GM19452 (cell line): ENCODE measurements at regions not wholly inside any gene's neighbourhood (a gene's known extent, or its start where the extent isn't known, plus 50 kb on each side); places are given as distances from the start of the nearest gene placed in this dataset.

Source experiments
- ATAC-seq: cut with Tn5 transposase; IDR thresholded peaks from one replicate; pipeline ENCODE4 v1.9.1; 2021; ENCODE audit not compliant: unreplicated experiment

GRCh38 chr4:146998157-146998556 is 52.5 kb upstream of the TTC29 start:
- no peak for ATAC-seq

DNA sequence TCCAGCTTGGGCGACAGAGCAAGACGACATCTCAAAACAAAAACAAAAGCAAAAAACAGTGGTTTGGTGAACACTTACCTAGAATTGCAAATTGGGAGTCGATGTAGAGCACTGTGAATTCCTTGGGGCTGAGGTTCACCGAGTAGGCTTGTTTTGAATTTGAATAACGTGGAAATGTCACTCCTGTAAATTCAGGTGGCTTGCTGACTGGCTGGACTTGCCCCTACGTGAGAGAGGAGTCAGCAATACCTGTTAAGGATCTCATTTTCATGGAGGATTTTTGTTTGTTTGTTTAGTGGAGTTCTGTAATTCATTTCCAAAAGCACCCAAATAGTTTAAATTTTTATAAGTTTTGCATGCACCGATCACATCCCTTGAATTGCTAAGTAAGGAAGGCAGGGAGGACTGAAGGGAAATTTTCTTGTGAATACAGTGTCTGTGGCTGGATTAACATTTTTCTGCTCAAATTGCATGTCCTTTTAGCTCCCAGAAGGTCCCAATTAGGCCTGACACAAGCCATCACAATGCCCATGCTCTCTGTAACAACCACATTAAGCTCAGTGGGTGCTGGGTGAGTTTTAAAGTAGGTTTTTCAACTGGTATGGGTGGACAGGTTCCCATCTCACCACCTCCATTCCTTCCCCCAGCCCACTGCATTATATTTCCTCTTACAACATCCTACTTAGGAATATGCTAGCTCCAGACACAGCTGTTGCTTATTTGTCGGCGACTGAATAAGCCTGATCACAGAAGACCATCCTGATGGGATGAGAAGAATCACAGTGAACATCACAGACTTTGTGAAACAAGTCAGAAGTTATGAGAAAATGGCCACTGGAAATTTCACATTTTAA is 58.5 kb upstream of the TTC29 start:
- no peak for ATAC-seq

GRCh38 chr4:147006229-147006628 is 60.6 kb upstream of the TTC29 start:
- no peak for ATAC-seq

DNA sequence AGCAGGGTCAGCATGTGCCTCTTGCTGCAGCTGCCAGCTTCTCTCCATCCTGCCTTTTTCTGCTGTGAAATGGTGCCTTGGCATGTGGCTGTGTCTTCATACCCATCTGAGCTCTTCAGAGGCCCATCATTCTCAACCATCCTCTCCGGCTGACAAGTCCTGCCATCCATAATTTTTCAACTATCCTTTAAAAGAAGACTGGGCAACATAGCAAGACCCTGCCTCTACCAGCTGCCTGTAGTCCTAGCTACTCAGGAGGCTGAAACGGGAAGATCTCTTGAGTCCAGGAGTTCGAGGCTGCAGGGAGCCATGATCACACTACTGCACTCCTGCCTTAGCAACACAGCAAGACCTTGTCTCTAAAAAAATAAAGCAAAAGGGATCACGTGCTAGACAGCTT is 64.2 kb upstream of the TTC29 start:
- ATAC-seq, result no peak

DNA sequence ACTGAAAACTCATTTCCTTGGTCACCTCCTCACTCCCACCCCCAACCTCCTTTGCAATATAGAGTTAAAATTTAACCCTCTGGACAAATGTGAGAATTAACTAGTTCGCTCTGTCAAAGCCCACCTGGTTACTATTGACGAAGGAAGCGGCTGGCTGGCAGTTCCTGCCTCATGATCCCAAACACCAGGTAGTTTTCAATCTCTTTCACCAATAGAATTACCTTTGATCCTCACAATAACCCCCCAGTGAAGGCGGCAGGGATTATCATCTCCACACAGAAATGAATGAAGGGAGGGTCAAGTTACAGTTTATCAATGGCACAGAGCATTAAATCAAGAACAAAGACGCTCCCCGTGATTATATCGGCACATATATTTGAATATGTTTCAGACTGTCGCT is 65.7 kb upstream of the TTC29 start:
- ATAC-seq, result no peak

DNA sequence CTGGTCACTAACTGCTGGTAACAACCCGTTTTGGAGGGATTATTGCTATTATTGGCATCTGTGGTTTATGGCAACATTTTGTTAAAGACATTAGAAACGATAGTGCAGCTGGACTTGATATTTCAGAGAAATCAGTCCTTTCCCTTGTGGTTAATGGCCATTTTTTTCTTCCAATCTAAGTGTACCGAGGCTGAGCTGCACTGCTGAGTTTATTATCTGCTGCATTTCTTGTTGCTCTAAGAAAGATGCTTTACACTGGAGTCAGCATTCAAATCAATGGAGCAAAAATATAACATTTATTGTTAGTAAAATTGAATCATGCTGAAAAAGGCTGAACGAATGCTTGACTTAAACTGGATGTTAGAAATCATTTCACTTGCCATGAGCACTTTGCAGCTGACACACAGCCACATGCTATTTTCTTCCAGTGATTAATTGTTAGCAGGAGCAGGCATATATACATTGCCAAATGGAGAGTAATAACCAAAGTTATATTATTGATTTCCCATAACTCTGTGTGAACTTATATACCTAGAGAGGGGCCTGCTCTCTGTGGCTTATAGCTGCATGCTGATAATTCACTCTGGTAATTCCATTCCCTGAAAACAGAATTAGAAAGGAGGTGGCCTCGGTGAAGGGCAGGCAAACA is 66.5 kb upstream of the TTC29 start:
- ATAC-seq, result no peak

DNA sequence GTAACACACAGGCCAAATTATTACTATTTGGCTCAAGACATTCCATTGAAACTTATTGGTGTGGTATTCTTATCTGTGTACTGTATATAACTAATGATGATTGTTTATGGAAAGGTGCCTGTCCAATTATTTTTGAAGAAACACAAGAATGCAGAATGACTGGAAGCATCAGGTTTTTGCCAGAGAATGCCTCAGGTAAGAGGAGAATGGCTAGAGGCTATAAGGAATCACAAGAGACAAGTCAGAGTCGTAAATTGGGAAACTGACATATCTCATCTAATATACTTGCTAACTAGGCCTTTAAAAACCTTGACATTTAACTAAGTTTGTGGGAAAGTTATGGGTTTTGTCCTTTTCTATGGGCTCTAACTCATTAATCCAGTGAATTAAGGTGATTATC is 69.3 kb upstream of the TTC29 start:
- no peak for ATAC-seq

DNA sequence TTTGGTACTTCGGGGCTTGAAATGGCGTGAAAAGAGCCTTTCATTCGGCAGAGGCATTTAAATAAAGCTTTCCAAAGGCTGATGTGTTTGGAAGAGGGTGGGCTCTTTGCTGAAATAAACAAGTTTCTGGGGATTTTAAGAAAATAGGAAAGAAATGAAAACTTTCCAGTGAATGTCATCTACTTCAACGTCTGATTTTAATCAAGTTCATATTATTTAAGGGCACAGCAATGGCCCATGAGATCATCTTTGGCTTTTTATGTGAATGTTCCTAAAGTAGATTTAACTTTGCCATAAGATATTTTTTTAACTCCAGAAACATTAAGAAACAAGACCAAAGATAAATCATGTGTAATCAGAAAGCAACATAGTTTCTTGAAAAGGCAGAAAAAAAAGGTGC is 69.8 kb upstream of the TTC29 start:
- ATAC-seq, result no peak

- ATAC-seq, result no peak
Observed at GRCh38 chr4:147017081-147017480, 71.4 kb upstream of the TTC29 start.

GRCh38 chr4:147019091-147019490 is 73.4 kb upstream of the TTC29 start:
- ATAC-seq, result peak; percentile 89

- ATAC-seq, result no peak
Observed at GRCh38 chr4:147020456-147020855, 74.8 kb upstream of the TTC29 start.

DNA sequence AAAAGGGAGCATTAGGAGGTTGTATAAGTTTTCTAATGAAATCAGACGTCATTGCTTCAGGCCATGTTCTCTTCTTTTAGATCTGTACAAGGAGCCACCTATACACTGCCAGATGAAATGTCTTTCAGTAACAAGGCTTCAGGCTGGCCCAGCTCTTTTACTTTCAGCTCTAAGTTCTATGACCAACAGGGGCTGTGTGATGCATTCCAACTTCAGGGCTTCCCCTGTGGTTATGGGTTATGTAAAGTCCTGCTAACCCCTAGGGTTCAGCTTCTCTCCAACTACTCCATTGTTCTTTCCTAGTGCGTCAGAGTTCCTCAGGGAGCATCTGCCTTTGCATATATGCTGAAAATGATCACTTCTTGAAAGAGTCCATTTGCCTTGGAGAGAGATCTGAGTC is 79.4 kb upstream of the TTC29 start:
- no peak for ATAC-seq

- ATAC-seq, result no peak
Observed at GRCh38 chr4:147029296-147029695, 83.6 kb upstream of the TTC29 start.

GRCh38 chr4:147034372-147034771 is 88.7 kb upstream of the TTC29 start:
- no peak for ATAC-seq

- no peak for ATAC-seq
Observed at GRCh38 chr4:147037069-147037468, 91.4 kb upstream of the TTC29 start.

GRCh38 chr4:147039976-147040575 is 94.4 kb upstream of the TTC29 start:
- no peak for ATAC-seq

DNA sequence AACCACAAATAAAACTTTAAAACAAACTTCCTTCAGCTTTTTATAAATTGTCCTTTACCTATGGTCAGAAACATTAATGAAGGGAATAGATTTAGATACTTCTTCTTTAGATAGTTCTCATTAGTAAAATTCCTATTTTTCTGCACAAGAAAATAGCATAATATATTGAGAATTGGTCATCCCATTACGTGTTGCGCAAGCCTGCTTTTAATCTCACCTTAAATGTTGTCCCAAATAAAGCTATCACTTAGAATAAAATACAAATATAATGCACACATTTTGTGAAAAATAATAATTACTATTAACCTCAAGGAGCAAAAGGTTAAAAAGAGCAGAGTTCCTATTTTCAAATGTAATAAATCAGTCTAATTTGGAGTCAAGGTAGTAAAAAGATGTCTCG is 95.2 kb upstream of the TTC29 start:
- ATAC-seq, result no peak

DNA sequence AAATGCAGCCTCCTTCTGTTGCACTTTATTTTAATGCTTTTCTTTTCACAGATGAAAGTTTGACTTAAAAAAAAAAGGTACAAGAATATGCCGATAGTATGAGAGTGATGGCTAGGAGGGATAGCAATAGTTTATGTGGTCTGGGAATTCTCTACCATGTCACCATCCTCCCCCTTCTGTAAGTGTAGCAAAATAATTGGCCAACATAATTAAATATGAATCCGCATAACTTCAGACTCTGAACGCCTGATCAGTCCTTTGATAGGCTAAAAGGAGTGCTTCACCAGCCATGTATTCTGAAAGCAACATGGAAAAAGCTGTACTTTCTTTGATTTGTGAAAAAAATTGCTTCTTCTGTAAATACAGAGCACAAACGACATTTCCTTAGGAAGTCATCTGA is 95.7 kb upstream of the TTC29 start:
- ATAC-seq, result no peak

DNA sequence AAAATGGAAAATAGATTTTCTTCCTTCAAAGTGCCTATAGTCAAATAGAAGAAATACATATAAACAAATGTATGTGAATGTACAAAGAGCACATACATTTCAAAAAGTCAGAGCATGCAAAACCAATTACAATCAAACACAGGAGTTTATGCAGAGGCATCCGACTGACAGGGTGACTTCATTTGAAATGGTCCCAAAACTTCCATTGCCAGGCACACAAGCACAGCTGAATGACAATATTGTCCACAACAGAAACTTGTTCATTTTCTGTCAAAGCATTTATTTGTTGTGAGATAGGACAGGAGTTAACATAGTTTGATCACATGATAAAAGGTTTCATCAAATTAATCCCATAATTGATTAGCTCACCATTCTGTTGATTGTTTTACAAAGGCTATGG is 96.4 kb upstream of the TTC29 start:
- no peak for ATAC-seq

DNA sequence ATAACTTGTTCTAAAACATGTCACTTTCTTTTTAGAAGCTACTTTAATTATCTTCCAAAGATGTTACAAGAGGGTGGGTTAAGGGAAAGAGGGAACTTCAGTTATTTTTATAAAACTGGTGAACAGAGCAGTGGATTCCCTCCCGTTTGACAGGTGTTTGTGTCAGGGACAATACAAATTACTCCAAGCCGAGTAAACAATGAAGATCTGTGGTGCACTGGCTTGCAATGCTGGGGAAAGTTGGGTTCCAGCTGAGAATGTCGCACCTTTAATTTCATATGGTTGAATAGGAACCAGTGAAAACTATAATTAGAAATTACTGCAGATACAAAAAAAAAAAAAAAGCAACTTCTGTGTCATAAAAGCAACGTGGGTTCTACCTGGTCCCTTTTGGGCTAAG is 98.6 kb upstream of the TTC29 start:
- no peak for ATAC-seq

GRCh38 chr4:147049946-147050345 is 104.3 kb upstream of the TTC29 start:
- no peak for ATAC-seq

DNA sequence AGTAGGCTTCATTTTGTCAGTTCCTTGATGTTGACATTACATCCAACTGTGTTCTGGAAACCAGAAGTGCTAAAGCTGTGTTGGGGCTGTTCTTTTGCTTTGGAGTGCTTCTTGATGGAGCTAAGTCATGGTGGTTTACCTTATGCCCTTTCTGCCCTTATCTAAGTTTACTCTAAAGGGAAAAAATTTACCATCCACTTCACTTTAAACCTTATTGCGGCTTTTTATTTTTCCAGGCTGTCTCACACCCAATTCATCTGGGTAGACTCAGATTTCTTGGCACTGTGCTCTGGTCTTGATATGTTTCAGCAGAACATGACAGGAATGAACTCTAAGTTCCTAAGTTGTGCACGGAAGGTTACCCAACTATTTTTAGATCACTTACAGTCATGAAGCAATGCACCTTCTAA is 104.7 kb upstream of the TTC29 start:
- no peak for ATAC-seq
